DMS 273 treated with DMSO at 0.1 percent for 48 hours (cell line): ENCODE measurements at regions not wholly inside any gene's neighbourhood (a gene's known extent, or its start where the extent isn't known, plus 50 kb on each side); places are given as distances from the start of the nearest gene placed in this dataset.

ENCODE experiments used
- DNase-seq: peaks from one replicate; lab custom pipeline; 2025; lab: John Stamatoyannopoulos, UW

- DNase-seq = no peak
Observed at GRCh38 chr12:107525063-107525718, 160.4 kb upstream of the PWP1 start.

- DNase-seq = no peak
Observed at GRCh38 chr12:107525719-107526554, 159.7 kb upstream of the PWP1 start.

GRCh38 chr12:107526555-107527180, 158.9 kb upstream of the PWP1 start:
- no peak for DNase-seq

GRCh38 chr12:107528731-107529365, 156.8 kb upstream of the PWP1 start:
- DNase-seq = no peak

GRCh38 chr12:107529991-107530390, 155.6 kb upstream of the PWP1 start:
- no peak for DNase-seq

GRCh38 chr12:107530701-107531100, 154.9 kb upstream of the PWP1 start:
- no peak for DNase-seq

GRCh38 chr12:107533218-107533617, 152.4 kb upstream of the PWP1 start:
- no peak for DNase-seq

- DNase-seq = no peak
Observed at GRCh38 chr12:107536613-107537012, 149.0 kb upstream of the PWP1 start.

- DNase-seq = no peak
Observed at GRCh38 chr12:107537464-107538119, 148.0 kb upstream of the PWP1 start.

- no peak for DNase-seq
Observed at GRCh38 chr12:107539196-107539939, 146.2 kb upstream of the PWP1 start.

GRCh38 chr12:107541001-107541705, 144.4 kb upstream of the PWP1 start:
- DNase-seq = no peak

- DNase-seq = no peak
Observed at GRCh38 chr12:107543416-107543815, 142.2 kb upstream of the PWP1 start.

- DNase-seq = no peak
Observed at GRCh38 chr12:107543841-107544240, 141.8 kb upstream of the PWP1 start.

- DNase-seq = no peak
Observed at GRCh38 chr12:107544937-107545336, 140.7 kb upstream of the PWP1 start.

GRCh38 chr12:107545737-107546353, 139.8 kb upstream of the PWP1 start:
- no peak for DNase-seq

- DNase-seq = no peak
Observed at GRCh38 chr12:107547389-107547788, 138.2 kb upstream of the PWP1 start.

- DNase-seq = no peak
Observed at GRCh38 chr12:107549651-107550480, 135.7 kb upstream of the PWP1 start.

- DNase-seq = no peak
Observed at GRCh38 chr12:107551434-107551833, 134.2 kb upstream of the PWP1 start.

GRCh38 chr12:107552263-107552662, 133.3 kb upstream of the PWP1 start:
- DNase-seq = no peak
